PC-3 (cell line): ENCODE measurements at regions not wholly inside any gene's neighbourhood (a gene's known extent, or its start where the extent isn't known, plus 50 kb on each side); places are given as distances from the start of the nearest gene placed in this dataset.

Experiments used
- ATAC-seq: fragments of 200-7000 bp; cut with Tn5 transposase; 2 replicates; pipeline ENCODE4 v1.9.1; 2020; ENCODE audit warnings: mild to moderate bottlenecking, moderate library complexity
- BruUV-seq: library from RNA; stranded (reverse); fragments of 400-500 nt; replicated peaks from 2 replicates; lab custom pipeline; 2021; lab: Mats Ljungman, UMichigan
- CTCF ChIA-PET: fragments of 300-600 bp; sonication (Branson Sonifier 250); formaldehyde crosslinking; loops from one replicate; lab custom pipeline; 2022; ENCODE audit warnings: antibody characterized with exemption; lab: Charles Lee
- POLR2A ChIA-PET: fragments of 300-600 bp; sonication (Branson Sonifier 250); formaldehyde crosslinking; loops from one replicate; lab custom pipeline; 2022; ENCODE audit warnings: antibody characterized with exemption; ENCODE audit not compliant: unreplicated experiment; lab: Charles Lee
- DNase-seq: peaks from one replicate; pipeline ENCODE4 v3.0.0-alpha.2; 2015
- H2AFZ ChIP-seq: fragments of 300-600 bp; sonication (generic); 2 replicates; pipeline ENCODE4 v1.6.0; 2016; ENCODE audit warnings: antibody characterized with exemption, low read length
- H3F3A ChIP-seq: fragments of 300-600 bp; sonication (generic); one replicate; pipeline ENCODE4 v1.6.0; 2017; ENCODE audit warnings: antibody characterized with exemption, low read length, control low read depth, mild to moderate bottlenecking; ENCODE audit not compliant: unreplicated experiment
- H3K27ac ChIP-seq: fragments of 300-600 bp; sonication (generic); 2 replicates; pipeline ENCODE4 v1.5.1; 2016; ENCODE audit warnings: mild to moderate bottlenecking, low read length
- H3K27me3 ChIP-seq: fragments of 300-600 bp; sonication (generic); 2 replicates; pipeline ENCODE4 v1.6.1; 2016; ENCODE audit warnings: low read length, mixed read lengths
- H3K36me3 ChIP-seq: fragments of 300-600 bp; sonication (generic); 2 replicates; pipeline ENCODE4 v1.6.1; 2016; ENCODE audit warnings: low read depth, mixed run types, low read length, mixed read lengths
- H3K4me1 ChIP-seq: fragments of 300-600 bp; sonication (generic); 2 replicates; pipeline ENCODE4 v1.5.1; 2016; ENCODE audit warnings: low read length; ENCODE audit not compliant: insufficient read depth
- H3K4me2 ChIP-seq: fragments of 300-600 bp; sonication (generic); 2 replicates; pipeline ENCODE4 v1.6.0; 2016; ENCODE audit warnings: low read length
- H3K4me3 ChIP-seq: fragments of 300-600 bp; sonication (generic); 2 replicates; pipeline ENCODE4 v1.5.1; 2016; ENCODE audit warnings: mild to moderate bottlenecking, low read length, mixed read lengths
- H3K79me2 ChIP-seq: fragments of 300-600 bp; sonication (generic); 2 replicates; pipeline ENCODE4 v1.6.1; 2017; ENCODE audit warnings: low read length, mixed read lengths
- H3K9ac ChIP-seq: fragments of 300-600 bp; sonication (generic); 2 replicates; pipeline ENCODE4 v1.6.0; 2016; ENCODE audit warnings: mild to moderate bottlenecking, low read length
- H3K9me2 ChIP-seq: fragments of 300-600 bp; sonication (generic); replicated peaks from 2 replicates; pipeline ENCODE4 v1.6.1; 2016; ENCODE audit warnings: mixed run types, low read length, mixed read lengths
- H3K9me3 ChIP-seq: fragments of 300-600 bp; sonication (generic); 2 replicates; pipeline ENCODE4 v1.6.1; 2016; ENCODE audit warnings: low read length, mixed read lengths
- H4K20me1 ChIP-seq: fragments of 300-600 bp; sonication (generic); 2 replicates; pipeline ENCODE4 v1.6.1; 2016; ENCODE audit warnings: low read length, mixed read lengths
- CTCF ChIP-seq: fragments of 300-600 bp; sonication (generic); conservative IDR thresholded peaks from 2 replicates; pipeline ENCODE4 v1.5.1; 2017; ENCODE audit warnings: antibody characterized with exemption, low read depth, mild to moderate bottlenecking, low read length
- EZH2 ChIP-seq: fragments of 300-600 bp; sonication (generic); IDR thresholded peaks from one replicate; pipeline ENCODE4 v1.6.1; 2017; ENCODE audit warnings: antibody characterized with exemption, mild to moderate bottlenecking, low read length; ENCODE audit not compliant: unreplicated experiment
- EZH2phosphoT487 ChIP-seq: fragments of 300-600 bp; sonication (generic); IDR thresholded peaks from 2 replicates; pipeline ENCODE4 v1.6.1; 2018; ENCODE audit warnings: mild to moderate bottlenecking, antibody characterized with exemption, low read length, borderline replicate concordance
- intact Hi-C: fragments of 100-400 bp; cut with micrococcal nuclease; formaldehyde crosslinking; loops from 2 replicates; pipeline ENCODE4 v1.9.0; 2023

GRCh38 chrX:8851231-8851886 is 50.2 kb upstream of the FAM9A start:
- Histone ChIP-seq H3K9me2 (no peaks in the 10 kb centered on the region), H3K9me3 (no peaks in the 10 kb centered on the region), H4K20me1 (no peaks in the 10 kb centered on the region), H3K36me3 (no peaks in the 10 kb centered on the region), H3K4me1 (peaks cover 53% of the 10 kb centered on the region), H3F3A (no peaks in the 10 kb centered on the region), H3K9ac (peak overlapping the region; percentile 22; the same call in 1 of the 2 replicates), H3K79me2 (no peaks in the 10 kb centered on the region), H3K27me3 (no peaks in the 10 kb centered on the region), H3K4me3 (no peak overlapping the region), H3K4me2 (peak overlapping the region; percentile 63), H3K27ac (peak overlapping the region; percentile 77), H2AFZ (no peak overlapping the region)
- no TSS peak for BruUV-seq
- ChIA-PET POLR2A (no interaction called here), CTCF (no interaction called here)
- intact Hi-C loops: no loop called here
- peak; percentile 70 for DNase-seq
- peak; percentile 41 for ATAC-seq
- TF ChIP-seq EZH2 (no peak), EZH2phosphoT487 (no peak), CTCF (no peak)
